ENCODE measurements at regions not wholly inside any gene's neighbourhood (a gene's known extent, or its start where the extent isn't known, plus 50 kb on each side); places are given as distances from the start of the nearest gene placed in this dataset.

GRCh38 chr2:16268301-16269000 lies 328.1 kb downstream of the MYCN start:
- no peak for DNase-seq

- no peak for DNase-seq
These were observed 326.2 kb downstream of the MYCN start for GRCh38 chr2:16266571-16266970.

- no peak for DNase-seq
These were observed 324.7 kb downstream of the MYCN start for GRCh38 chr2:16264931-16265540.

- no peak for DNase-seq
These were observed 324.1 kb downstream of the MYCN start for GRCh38 chr2:16264491-16264890.

- DNase-seq: no peak
These were observed 323.0 kb downstream of the MYCN start for GRCh38 chr2:16263241-16263890.

GRCh38 chr2:16262526-16263178 lies 322.3 kb downstream of the MYCN start:
- DNase-seq: no peak

- no peak for DNase-seq
These were observed 321.4 kb downstream of the MYCN start for GRCh38 chr2:16261791-16262190.

GRCh38 chr2:16261071-16261470 lies 320.7 kb downstream of the MYCN start:
- DNase-seq: no peak

- no peak for DNase-seq
These were observed 319.9 kb downstream of the MYCN start for GRCh38 chr2:16260041-16260830.

- DNase-seq: no peak
These were observed 318.7 kb downstream of the MYCN start for GRCh38 chr2:16259010-16259409.

GRCh38 chr2:16258350-16258749 lies 318.0 kb downstream of the MYCN start:
- DNase-seq: no peak

GRCh38 chr2:16257322-16258028 lies 317.1 kb downstream of the MYCN start:
- no peak for DNase-seq

- no peak for DNase-seq
These were observed 316.4 kb downstream of the MYCN start for GRCh38 chr2:16256601-16257321.

- no peak for DNase-seq
These were observed 314.8 kb downstream of the MYCN start for GRCh38 chr2:16255120-16255519.

GRCh38 chr2:16254356-16254965 lies 314.1 kb downstream of the MYCN start:
- DNase-seq: no peak

- DNase-seq: no peak
These were observed 312.9 kb downstream of the MYCN start for GRCh38 chr2:16253291-16253690.

GRCh38 chr2:16252891-16253290 lies 312.5 kb downstream of the MYCN start:
- no peak for DNase-seq

GRCh38 chr2:16252251-16252650 lies 311.9 kb downstream of the MYCN start:
- DNase-seq: no peak

GRCh38 chr2:16251511-16252225 lies 311.3 kb downstream of the MYCN start:
- no peak for DNase-seq

GRCh38 chr2:16250886-16251285 lies 310.5 kb downstream of the MYCN start:
- DNase-seq: no peak
